HT1080 (cell line): ENCODE measurements at regions not wholly inside any gene's neighbourhood (a gene's known extent, or its start where the extent isn't known, plus 50 kb on each side); places are given as distances from the start of the nearest gene placed in this dataset.

Experiments used
- DNase-seq: peaks from one replicate; pipeline ENCODE4 v3.0.0-alpha.2; 2015; ENCODE audit warnings: low read depth

DNA sequence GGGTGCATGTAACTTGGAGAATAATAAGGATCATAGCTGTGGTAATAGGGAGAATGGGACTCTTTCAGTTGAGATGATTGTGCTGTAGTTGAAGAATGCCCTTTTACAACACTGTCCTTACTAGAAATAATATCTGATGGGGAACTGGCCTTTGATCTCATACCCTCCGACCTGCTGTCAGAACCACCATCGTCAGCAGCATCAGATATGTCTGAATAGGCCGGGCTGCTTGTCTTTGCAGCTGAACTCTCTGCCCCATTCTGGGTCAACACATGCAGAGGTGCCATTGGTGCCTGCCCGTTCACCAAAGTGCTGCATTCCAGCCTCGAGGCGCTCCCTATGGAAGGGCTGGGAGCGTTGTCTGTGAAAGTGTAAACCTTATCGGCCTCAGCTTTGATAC, 99.1 kb downstream of the ZNF608 start:
- no peak for DNase-seq

- no peak for DNase-seq
Measured at GRCh38 chr5:124645396-124645795, 101.0 kb downstream of the ZNF608 start.

DNA sequence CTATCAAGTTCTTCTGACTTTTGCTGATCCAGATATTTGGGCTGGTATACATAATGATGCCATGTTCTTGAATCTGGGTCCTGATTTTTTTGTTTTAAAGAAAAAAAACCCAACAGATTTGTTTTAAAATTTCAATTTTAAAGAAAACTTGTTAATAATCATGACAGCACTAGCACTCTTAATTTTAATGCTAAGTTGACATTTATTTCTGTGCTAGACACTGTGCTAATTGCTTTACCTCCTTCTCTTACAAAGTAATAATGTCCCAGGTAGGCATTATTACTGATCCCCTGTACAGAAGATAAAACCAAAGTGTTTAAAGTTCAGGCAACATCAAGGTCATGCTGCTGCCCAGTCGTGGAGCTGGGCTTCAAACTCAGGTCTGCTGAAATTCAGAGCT, 101.9 kb downstream of the ZNF608 start:
- DNase-seq: no peak

- peak; percentile 72 for DNase-seq
Measured at GRCh38 chr5:124644138-124644537, 102.3 kb downstream of the ZNF608 start.

DNA sequence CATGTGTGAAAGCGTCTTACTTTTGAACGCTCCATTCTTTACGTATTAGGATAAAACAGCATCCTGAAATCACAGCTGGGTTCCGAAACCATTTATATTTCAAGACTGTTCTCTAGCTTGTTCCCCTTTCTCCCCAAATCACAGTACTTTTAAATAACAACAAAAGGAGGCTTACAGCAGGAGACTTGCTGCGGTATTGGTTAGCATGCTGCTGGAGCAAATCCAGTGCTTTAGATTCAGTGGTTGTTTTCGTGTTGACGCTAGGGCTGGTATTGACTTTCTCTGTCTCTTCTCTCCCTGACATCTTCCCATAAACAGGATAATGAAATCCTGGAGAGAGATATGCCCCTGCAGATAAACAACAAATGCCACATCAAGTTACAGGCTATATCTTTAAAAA, 103.1 kb downstream of the ZNF608 start:
- no peak for DNase-seq

DNA sequence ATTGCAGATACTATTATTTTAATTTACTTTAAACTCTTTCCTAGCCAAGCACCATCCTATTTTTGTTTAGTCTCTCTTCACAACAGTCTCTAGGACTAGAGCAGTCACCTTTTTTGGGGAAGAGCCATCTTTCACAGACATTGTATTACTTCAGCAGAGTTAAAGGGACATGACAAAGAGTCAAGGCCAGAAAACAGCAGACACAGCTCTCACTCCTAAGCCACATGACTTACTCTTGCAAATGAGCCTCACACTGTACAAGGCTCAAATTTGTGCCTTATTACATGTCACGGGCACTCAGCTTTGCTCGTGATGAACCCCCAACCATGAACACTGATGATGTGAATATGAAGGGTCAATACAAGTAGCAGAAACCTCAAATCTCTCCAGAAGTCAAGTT, 104.3 kb downstream of the ZNF608 start:
- DNase-seq: no peak

DNA sequence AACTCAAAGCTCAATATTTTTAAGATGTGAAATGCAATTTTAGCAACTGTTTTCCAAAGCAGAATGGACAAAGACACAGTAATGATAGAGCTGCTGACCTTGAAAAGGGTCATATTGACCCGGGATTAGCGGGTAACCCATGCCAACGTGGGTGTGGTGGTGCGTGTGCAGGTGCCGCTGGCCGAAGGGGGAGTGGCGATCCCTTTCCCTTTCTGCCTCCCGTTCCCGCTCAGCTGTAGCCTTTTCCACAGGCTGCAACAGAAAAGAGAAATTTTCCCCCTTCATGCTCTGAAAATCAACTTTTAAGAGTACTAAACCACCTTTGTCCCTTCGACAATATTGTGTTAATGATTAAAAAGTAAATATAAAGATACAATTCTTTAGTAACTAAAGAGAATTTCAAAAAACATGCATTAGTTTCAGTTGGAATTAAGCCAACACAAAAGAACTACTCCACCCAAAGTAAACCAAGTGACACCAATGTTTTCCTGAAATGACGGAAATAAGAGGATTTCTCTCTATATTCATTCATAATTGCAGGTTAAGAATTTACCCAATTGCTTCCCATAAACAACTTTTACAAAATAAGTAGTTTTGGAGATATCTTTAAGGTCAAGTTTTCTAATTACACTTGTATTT, 105.2 kb downstream of the ZNF608 start:
- DNase-seq: no peak

GRCh38 chr5:124639095-124639665, 107.3 kb downstream of the ZNF608 start:
- DNase-seq: no peak

- no peak for DNase-seq
Measured at GRCh38 chr5:124637011-124637410, 109.4 kb downstream of the ZNF608 start.

DNA sequence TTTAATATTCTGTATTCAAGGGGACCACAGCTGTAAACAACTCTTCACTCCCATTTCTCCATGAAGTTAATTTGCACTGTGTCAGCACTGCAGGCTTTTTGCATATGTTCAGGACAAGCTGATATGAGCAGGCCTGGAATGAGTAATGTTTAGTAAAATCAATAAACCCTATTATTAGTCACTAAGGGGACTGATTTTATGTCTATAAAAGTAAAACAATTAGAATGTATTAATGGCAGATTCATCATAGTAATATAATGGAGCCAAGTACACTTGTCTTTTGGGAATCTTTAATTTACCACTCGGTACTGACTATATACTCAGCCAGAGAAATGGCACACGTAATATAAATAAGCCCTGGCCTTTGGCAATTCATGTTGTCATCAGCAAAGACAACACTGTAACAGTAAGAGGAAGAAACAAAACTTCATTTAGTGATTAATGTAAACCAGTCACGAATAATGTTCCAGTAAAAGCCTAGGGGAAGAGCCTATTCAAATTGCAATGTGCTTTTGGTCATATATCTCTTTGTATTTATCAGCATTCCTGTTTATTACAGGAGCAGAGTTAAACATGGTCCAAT, 111.6 kb downstream of the ZNF608 start:
- no peak for DNase-seq

DNA sequence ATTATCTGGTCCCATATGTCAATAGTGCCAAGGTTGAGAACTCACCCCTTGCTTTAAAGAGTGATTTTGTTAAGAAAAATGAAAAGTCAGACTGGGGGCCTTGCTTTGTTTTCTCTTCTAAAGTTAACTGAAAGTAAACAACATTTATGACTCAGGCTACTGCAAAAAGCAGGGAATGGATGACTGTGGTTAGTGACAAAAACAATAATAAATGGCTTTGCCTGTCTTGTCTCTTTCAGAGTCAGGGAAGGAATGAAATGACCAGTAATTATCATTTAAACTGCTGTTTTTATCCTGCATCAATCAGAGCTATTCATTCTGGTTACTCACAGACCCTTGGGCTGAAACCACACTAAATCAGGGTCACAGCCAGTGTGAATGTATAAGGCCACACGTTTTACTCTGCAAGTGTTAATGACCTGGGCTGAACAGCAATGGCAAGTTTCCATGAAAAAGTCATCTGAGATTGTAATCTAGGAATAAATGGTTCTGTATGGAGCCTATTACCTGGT, 112.2 kb downstream of the ZNF608 start:
- DNase-seq: peak; percentile 23

DNA sequence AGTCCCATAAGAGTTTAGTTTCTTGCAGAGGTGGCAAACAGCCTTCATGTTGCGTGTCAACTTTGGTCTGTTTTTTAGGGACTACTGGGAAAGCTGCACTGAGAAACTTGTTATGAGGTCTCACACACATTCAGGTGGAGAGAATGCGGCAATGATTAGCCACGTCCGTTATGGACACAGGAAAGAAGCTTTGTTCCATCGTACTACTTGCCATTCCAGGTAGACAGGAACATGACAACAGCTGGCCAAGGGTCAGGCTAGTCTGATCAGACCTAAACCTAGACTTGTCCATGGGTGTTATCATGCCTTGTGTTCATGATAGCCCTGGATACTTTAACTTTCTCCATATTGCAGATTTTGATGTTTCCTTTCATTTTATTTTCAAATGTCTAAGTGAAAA, 113.2 kb downstream of the ZNF608 start:
- no peak for DNase-seq

GRCh38 chr5:124631874-124632550, 114.4 kb downstream of the ZNF608 start:
- no peak for DNase-seq

DNA sequence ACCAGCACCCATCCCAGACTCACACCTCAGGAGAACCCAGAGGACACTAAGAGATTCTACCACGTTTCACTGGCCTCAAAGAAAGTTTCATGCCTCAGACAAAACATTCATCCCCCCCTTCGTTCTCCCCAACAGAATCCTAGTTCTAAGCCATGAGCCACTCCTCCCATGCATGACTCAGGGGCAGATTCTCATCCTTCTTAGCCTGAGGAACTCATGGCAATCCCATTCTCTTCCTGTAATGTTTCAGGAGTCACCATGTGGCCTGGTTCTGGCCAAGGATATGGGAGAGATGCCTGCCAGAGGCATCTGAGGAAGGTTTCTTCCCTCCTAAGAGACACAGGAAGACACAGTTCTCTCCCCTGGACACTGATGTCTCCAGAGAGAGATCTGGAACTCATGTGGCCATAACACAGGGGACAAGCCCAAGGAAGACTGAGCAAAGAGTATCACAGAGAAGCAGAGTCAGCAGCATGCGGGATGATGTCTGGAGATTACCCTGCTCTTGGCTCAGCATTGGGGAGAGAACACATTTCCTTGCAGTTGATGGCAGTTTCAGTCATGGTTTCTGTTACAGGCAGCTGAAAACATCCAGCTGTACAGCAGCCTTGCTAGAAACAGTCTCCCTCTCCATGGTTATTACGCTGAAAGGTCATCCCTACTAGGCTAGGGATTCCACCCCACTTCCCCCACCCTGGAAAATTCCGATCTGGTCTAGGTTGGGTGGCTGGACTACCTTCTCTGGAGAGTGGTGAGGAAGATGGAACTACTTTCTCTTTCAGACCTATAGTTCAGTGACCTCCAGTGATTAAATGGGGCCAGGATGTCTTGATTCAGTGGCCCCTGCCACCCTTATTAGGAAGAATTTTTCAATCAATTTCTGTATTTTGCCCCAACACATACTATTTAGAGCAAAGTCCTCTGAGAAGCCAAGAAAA, 115.4 kb downstream of the ZNF608 start:
- DNase-seq: peak; percentile 54

DNA sequence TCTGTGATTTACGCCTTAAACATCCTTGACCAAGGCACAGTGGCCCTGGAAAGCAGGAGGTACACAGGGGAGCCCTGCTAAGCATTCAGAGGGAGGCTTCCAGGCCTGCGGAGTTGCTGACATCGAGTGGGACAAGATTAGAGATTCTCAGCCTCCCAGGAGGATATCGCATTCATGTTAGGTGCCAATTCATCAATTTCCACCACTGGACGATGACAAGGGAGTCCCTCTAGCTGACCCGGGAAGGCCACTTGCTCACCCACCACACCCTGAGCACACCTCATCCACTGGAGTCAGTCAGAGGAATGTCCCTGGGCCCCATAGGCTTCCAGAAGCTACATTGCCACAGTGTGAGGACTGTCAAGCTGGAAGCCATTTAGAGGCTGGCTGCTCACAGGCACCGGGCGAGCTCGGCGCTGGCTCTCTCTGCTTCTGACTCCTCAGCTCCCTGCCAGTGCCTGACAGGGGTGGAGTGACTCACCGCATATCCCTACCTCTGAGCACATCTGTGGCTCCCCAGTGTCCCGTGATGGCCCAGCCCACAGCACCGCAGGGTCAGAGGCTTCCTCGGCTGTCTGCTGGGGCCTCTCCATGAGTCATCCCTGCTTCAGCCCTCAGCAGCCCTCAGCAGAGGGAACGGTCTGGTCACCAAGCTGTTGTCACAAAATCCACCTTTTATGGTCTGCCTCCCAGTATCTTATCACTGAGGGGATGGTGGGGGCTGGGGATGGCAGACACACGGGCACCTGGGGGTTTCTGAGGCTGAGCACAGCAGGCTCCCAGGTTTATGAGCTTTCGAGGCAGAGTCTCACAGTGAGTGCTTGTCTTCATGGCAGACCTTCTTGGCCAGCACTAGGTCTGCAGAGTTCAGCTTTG, 117.5 kb downstream of the ZNF608 start:
- peak; percentile 99 for DNase-seq

- DNase-seq: peak; percentile 21
Measured at GRCh38 chr5:124627815-124628595, 118.4 kb downstream of the ZNF608 start.

DNA sequence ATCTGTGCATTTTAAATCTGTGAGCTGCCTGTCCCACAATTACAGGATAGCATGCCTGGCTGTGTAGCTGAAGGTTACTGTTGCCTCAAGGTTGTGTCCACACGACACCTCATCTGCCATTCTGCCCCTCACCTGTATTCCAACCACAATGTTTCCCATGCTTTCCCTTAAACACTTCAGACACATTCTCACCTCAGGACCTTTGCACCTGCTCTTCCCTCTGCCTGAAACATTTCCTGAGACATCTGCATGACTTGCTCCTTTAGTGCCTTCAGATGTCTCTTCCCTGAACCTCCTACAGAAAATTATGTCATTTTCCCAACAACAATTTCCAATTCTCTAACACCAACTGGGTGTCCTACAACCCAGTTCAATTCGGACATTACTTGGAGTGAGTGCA, 120.4 kb downstream of the ZNF608 start:
- no peak for DNase-seq

DNA sequence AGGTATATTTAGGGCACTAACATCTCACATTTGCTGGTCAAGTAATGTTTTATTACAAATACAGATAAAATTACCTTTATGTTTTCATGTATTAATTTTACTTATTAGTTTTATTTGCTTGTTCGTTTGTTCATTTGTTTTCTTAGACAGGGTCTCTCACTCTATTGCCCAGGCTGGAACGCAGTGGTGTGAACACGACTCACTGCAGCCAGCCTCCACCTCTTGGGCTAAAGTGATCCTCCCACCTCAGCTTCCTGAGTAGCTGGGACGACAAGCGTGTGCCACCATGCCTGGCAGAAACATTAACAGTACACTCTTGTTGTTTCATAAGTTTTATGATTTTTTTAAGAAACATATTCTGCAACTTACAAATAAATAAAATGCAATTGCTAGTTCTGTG, 123.2 kb downstream of the ZNF608 start:
- DNase-seq: no peak

DNA sequence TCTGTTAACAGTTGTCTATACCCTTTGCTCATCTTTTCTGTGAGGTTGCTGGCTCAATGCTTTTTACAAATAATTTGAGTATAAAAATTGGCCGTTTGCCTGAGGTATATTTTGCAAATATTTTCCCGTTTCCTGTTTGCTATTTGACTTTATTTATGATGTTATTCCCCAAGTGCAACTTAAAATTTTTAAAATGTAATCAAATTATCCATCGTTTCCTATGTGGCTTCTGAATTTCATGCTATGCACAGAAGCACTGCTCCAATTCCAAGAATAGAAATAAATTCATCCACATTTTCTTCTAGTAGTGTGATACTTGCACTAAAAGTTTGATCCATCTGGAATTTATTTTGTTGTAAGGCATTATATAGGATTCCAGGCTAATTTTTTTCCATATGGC, 123.6 kb downstream of the ZNF608 start:
- no peak for DNase-seq

GRCh38 chr5:124621279-124621678, 125.2 kb downstream of the ZNF608 start:
- DNase-seq: no peak
